Keratinocyte (primary cell): ENCODE measurements at regions not wholly inside any gene's neighbourhood (a gene's known extent, or its start where the extent isn't known, plus 50 kb on each side); places are given as distances from the start of the nearest gene placed in this dataset.

Source experiments
- EZH2 ChIP-seq: IDR thresholded peaks from one replicate; pipeline ENCODE4 v1.6.1; 2012; ENCODE audit warnings: inconsistent platforms, mild to moderate bottlenecking, low read length, moderate library complexity
- TF ChIP-seq, protein P1 (sequence below), 3 experiments: IDR thresholded peaks in 1 of 3; conservative IDR thresholded peaks in 1 of 3; optimal IDR thresholded peaks in 1 of 3; 2 replicates in 2 of 3; 3 replicates in 1 of 3; pipeline versions ENCODE3 to v1.5.1; 2011; ENCODE audit warnings: low read length in 3 of 3, mild to moderate bottlenecking in 3 of 3, moderate library complexity in 2 of 3, control low read depth in 1 of 3, inconsistent platforms in 1 of 3; ENCODE audit not compliant: insufficient read depth in 2 of 3; ENCODE audit errors: extremely low read depth in 1 of 3

DNA sequence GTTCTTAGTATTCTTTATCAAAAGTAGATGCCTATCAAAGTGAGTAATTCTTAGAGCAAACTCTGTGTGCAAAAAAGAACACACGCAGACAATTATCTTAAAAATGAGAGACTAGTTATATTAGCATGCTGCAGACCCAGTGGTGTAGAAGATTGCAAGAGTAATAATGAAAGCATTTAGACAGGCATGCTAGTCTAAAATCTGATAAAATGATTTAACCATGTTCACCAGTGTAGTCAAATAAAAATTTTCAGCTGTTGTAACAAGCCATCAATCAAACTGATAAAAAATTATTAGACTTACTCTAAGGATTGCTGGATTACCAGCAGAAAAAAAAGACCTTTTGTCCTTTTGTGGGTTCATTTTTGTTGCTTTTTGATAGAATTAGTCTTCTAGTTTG, 241.9 kb upstream of the TLE4 start:
- TF ChIP-seq, protein P1, sequence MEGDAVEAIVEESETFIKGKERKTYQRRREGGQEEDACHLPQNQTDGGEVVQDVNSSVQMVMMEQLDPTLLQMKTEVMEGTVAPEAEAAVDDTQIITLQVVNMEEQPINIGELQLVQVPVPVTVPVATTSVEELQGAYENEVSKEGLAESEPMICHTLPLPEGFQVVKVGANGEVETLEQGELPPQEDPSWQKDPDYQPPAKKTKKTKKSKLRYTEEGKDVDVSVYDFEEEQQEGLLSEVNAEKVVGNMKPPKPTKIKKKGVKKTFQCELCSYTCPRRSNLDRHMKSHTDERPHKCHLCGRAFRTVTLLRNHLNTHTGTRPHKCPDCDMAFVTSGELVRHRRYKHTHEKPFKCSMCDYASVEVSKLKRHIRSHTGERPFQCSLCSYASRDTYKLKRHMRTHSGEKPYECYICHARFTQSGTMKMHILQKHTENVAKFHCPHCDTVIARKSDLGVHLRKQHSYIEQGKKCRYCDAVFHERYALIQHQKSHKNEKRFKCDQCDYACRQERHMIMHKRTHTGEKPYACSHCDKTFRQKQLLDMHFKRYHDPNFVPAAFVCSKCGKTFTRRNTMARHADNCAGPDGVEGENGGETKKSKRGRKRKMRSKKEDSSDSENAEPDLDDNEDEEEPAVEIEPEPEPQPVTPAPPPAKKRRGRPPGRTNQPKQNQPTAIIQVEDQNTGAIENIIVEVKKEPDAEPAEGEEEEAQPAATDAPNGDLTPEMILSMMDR (optimal IDR thresholded peaks at IDR 0.05 in 1 of 3, IDR thresholded peaks at IDR 0.05 in 1 of 3, conservative IDR thresholded peaks at IDR 0.05 in 1 of 3; ENCODE audit: extremely low read depth in 1 of 3, insufficient read depth in 2 of 3, low read length in 3 of 3), result no peak
- no peak for TF ChIP-seq EZH2
